ENCODE measurements at regions not wholly inside any gene's neighbourhood (a gene's known extent, or its start where the extent isn't known, plus 50 kb on each side); places are given as distances from the start of the nearest gene placed in this dataset.

GRCh38 chr3:74372743-74373142 lies 241.7 kb downstream of the CNTN3 start:
- no peak for DNase-seq
- no peak for ATAC-seq
- intact Hi-C loops (cut with DNase I): loop anchor here in 1 of 2 donors (10.0 kb wide), 1 partner anchor 632 kb away; no protein-coding TSS in a partner anchor

GRCh38 chr3:74370342-74370741 lies 244.1 kb downstream of the CNTN3 start:
- DNase-seq: no peak
- ATAC-seq: no peak
- intact Hi-C loops (cut with DNase I): loop anchor here in 1 of 2 donors (10.0 kb wide), 1 partner anchor 634 kb away; no protein-coding TSS in a partner anchor

DNA sequence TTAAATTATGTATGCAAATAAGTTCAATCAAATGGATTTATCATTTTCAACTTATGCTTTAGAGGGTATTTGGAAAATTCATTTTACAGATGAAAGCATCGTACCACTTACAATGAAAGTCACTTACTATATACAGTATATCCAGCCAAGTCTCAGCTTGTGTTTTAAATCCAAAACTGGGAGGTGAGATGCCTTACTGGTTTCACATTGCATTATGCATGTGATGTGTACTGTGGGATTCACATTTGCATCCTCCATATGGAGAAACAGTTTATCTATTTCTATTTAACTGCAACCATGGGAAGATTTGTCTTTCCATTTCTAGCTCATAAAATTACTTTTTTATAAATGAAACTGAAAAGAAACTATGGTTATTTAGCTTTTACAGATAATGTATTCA lies 248.1 kb downstream of the CNTN3 start:
- intact Hi-C loops (cut with DNase I): no loop called here
- no peak for DNase-seq
- ATAC-seq: no peak

- ATAC-seq (no peak), DNase-seq (no peak)
- intact Hi-C loops (cut with DNase I): no loop called here
Observed at GRCh38 chr3:74363346-74363745, 251.1 kb downstream of the CNTN3 start.

- DNase-seq (no peak), ATAC-seq (no peak)
- intact Hi-C loops (cut with DNase I): no loop called here
Observed at GRCh38 chr3:74360406-74360805, 254.1 kb downstream of the CNTN3 start.

GRCh38 chr3:74357881-74358280 lies 256.6 kb downstream of the CNTN3 start:
- DNase-seq (no peak), ATAC-seq (no peak)
- intact Hi-C loops (cut with DNase I): no loop called here

- DNase-seq (no peak), ATAC-seq (no peak)
- intact Hi-C loops (cut with DNase I): no loop called here
Observed at GRCh38 chr3:74353039-74353438, 261.4 kb downstream of the CNTN3 start.

DNA sequence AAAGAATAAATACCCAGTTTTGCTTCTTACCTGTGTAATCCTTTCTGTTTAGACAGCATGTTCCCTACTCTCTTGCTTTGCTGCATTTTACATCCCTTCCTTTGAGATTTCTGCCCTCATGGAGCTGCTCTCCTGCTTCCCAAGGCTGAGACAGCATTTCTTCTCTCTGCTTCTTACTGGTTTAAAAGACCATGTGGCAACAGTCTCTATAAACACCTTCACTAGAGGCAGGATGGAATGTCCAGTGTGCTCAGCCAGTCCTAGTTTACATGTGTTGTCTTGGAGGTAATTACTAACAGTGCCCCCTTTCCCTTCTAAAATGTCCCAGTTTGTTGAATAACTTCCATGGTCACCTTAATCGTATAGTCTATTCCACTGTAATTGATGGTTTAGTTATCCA lies 262.3 kb downstream of the CNTN3 start:
- intact Hi-C loops (cut with DNase I): no loop called here
- no peak for ATAC-seq

DNA sequence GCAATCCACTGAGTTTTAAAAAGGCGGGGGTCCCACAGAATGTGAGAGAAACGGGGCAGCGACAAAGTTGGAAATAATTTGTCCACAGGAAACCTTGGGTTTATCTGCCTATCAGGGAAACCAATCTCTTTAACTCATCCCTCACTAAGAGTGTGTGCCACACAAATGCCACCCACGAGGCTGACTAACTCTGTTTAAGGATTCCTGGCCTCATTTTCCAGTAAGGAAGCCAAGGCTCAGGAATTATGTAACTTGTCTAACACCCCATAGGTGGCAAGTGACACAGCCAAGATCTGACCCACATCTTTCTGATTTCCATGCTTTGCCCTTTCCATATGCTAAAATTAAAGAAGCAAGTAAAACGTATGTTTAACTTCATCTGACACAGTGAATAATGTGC lies 263.2 kb downstream of the CNTN3 start:
- DNase-seq: no peak
- peak in 1 of 2 donors; percentile 79 for ATAC-seq
- intact Hi-C loops (cut with DNase I): no loop called here

More for the DNA sequence above, 262.3 kb downstream of the CNTN3 start:
- DNase-seq: no peak

GRCh38 chr3:74349015-74349414 lies 265.4 kb downstream of the CNTN3 start:
- intact Hi-C loops (cut with DNase I): no loop called here
- DNase-seq: no peak

GRCh38 chr3:74347563-74348268 lies 266.7 kb downstream of the CNTN3 start:
- intact Hi-C loops (cut with DNase I): no loop called here
- DNase-seq (no peak), ATAC-seq (no peak)

More at GRCh38 chr3:74349015-74349414, 265.4 kb downstream of the CNTN3 start:
- no peak for ATAC-seq

DNA sequence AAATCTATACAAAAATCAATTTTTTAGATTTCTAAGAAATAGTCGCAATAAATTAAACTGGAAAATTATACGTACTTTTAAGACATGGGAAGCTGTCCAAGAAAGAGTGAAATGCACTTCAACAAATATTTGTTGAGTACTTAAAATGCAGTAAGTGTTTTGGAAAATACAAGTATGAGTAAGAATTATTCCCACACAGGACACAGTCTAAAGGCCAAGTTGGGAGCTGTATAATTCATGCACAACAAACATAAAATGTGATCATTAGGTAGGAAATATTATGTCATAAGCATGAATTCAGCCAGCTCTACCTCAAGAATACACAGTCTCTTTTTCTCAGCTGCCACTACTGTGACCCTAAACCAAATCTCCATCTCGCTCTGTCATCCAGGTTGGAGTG lies 267.6 kb downstream of the CNTN3 start:
- ATAC-seq (no peak), DNase-seq (no peak)
- intact Hi-C loops (cut with DNase I): no loop called here

- ATAC-seq (no peak), DNase-seq (no peak)
- intact Hi-C loops (cut with DNase I): no loop called here
Observed at GRCh38 chr3:74345701-74346100, 268.8 kb downstream of the CNTN3 start.

- no peak for DNase-seq
- intact Hi-C loops (cut with DNase I): no loop called here
- no peak for ATAC-seq
Observed at GRCh38 chr3:74344865-74345440, 269.5 kb downstream of the CNTN3 start.

GRCh38 chr3:74343391-74343790 lies 271.1 kb downstream of the CNTN3 start:
- intact Hi-C loops (cut with DNase I): no loop called here
- DNase-seq (no peak), ATAC-seq (no peak)

GRCh38 chr3:74338998-74339397 lies 275.5 kb downstream of the CNTN3 start:
- DNase-seq: no peak
- no peak for ATAC-seq
- intact Hi-C loops (cut with DNase I): no loop called here

DNA sequence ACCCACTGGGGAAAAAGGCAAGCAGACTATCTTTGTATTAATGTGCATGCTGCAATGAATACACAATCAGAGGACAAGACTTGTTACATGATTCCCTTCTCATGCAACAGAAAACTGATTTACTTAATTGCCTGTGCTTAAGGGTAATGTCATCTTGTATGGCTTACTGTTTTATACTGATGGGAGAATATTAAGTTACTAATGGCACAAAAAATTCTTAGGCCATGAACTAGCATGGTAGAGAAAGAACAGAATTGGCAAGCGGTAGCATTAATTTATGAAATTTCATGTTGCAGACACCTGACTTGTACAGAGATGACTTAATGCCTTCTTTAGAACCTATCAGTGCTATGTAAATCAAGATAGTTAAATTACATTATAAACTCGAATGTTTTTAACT lies 282.3 kb downstream of the CNTN3 start:
- intact Hi-C loops (cut with DNase I): no loop called here
- ATAC-seq (no peak), DNase-seq (no peak)

- intact Hi-C loops (cut with DNase I): no loop called here
- DNase-seq (no peak), ATAC-seq (no peak)
Observed at GRCh38 chr3:74331711-74332110, 282.7 kb downstream of the CNTN3 start.

DNA sequence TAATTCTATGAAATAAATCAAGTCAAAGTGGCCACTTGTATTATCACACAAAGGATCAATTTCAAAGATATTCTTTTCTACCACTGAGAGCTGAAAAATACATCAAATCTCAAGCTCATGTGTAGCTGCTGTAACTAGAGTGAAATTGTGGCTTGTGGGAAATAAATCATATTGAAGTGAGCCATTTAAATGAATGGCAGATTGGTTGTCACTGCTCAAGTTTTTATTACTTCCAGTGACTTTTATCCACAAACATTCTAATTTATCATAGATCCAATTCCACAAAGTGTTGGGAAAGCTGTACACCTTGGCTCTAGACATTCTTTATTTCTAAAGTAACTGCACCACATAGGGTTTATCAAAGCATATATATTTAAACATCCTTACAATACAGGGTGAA lies 285.4 kb downstream of the CNTN3 start:
- DNase-seq: no peak
- intact Hi-C loops (cut with DNase I): no loop called here
- ATAC-seq: no peak

- ATAC-seq: no peak
Observed at GRCh38 chr3:74328435-74328834, 286.0 kb downstream of the CNTN3 start.

GRCh38 chr3:74315291-74315690 lies 299.2 kb downstream of the CNTN3 start:
- intact Hi-C loops (cut with DNase I): no loop called here
- no peak for ATAC-seq
- no peak for DNase-seq

More at GRCh38 chr3:74328435-74328834, 286.0 kb downstream of the CNTN3 start:
- DNase-seq: no peak
- intact Hi-C loops (cut with DNase I): no loop called here
